ENCODE measurements at regions not wholly inside any gene's neighbourhood (a gene's known extent, or its start where the extent isn't known, plus 50 kb on each side); places are given as distances from the start of the nearest gene placed in this dataset.
"Not testable (repeated sequence)": the region's sequence is repeated elsewhere in the genome, so short reads cannot be mapped to it uniquely, and the experiment has no call there.

DNA sequence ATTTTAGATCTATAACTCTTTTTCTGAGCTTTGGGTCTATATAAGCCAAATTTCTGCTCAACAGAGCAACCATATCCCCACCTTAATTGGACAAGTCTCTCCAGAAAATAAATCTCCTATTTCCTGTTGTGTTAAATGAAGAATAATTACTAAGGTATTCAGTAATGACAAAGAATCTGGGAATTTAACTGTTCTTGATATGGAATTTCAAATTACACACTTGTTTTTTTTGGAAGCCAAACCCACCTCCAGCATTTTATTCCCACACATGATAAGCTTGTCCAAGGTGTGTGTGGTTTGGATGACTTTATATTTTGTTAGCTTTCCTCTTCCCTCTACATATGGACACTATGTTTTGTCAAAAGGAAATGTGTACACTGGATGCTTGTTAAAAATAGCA is 1313.2 kb upstream of the CDH18 start:
- not testable (repeated sequence) for DNase-seq (ENCODE audit: low read depth)

GRCh38 chr5:21274361-21274760 is 1286.4 kb upstream of the CDH18 start:
- not testable (repeated sequence) for H3K4me3 ChIP-seq (ENCODE audit: low read depth, low read length); DNase-seq (ENCODE audit: low read depth); H3K36me3 ChIP-seq (ENCODE audit: control insufficient read depth, insufficient read depth, low read length); H3K27me3 ChIP-seq (ENCODE audit: control insufficient read depth, insufficient read depth, low read length)

More for the DNA sequence above, 1313.2 kb upstream of the CDH18 start:
- H3K4me3 ChIP-seq (ENCODE audit: low read depth, low read length); H3K27me3 ChIP-seq (ENCODE audit: control insufficient read depth, insufficient read depth, low read length); H3K36me3 ChIP-seq (ENCODE audit: control insufficient read depth, insufficient read depth, low read length): not testable (repeated sequence)

GRCh38 chr5:21263361-21263760 is 1275.4 kb upstream of the CDH18 start:
- TF ChIP-seq, protein P1, sequence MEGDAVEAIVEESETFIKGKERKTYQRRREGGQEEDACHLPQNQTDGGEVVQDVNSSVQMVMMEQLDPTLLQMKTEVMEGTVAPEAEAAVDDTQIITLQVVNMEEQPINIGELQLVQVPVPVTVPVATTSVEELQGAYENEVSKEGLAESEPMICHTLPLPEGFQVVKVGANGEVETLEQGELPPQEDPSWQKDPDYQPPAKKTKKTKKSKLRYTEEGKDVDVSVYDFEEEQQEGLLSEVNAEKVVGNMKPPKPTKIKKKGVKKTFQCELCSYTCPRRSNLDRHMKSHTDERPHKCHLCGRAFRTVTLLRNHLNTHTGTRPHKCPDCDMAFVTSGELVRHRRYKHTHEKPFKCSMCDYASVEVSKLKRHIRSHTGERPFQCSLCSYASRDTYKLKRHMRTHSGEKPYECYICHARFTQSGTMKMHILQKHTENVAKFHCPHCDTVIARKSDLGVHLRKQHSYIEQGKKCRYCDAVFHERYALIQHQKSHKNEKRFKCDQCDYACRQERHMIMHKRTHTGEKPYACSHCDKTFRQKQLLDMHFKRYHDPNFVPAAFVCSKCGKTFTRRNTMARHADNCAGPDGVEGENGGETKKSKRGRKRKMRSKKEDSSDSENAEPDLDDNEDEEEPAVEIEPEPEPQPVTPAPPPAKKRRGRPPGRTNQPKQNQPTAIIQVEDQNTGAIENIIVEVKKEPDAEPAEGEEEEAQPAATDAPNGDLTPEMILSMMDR (IDR thresholded peaks at IDR 0.05; ENCODE audit: insufficient read depth, low read length, poor library complexity, severe bottlenecking): no peak
- Histone ChIP-seq H3K4me3 (ENCODE audit: low read depth, low read length) (no peak overlapping the region), H3K27me3 (ENCODE audit: control insufficient read depth, insufficient read depth, low read length) (no peaks in the 10 kb centered on the region), H3K36me3 (ENCODE audit: control insufficient read depth, insufficient read depth, low read length) (no peaks in the 10 kb centered on the region)
- no peak for DNase-seq (ENCODE audit: low read depth)

- H3K4me3 ChIP-seq (ENCODE audit: low read depth, low read length): no peak overlapping the region
- TF ChIP-seq, protein P1 (IDR thresholded peaks at IDR 0.05; ENCODE audit: insufficient read depth, low read length, poor library complexity, severe bottlenecking): no peak
- no peaks in the 10 kb centered on the region for H3K27me3 ChIP-seq (ENCODE audit: control insufficient read depth, insufficient read depth, low read length)
- H3K36me3 ChIP-seq (ENCODE audit: control insufficient read depth, insufficient read depth, low read length): no peaks in the 10 kb centered on the region
- no peak for DNase-seq (ENCODE audit: low read depth)
Observed at GRCh38 chr5:21254161-21254560, 1266.2 kb upstream of the CDH18 start.

GRCh38 chr5:21244982-21245381 is 1257.0 kb upstream of the CDH18 start:
- TF ChIP-seq, protein P1 (IDR thresholded peaks at IDR 0.05; ENCODE audit: insufficient read depth, low read length, poor library complexity, severe bottlenecking): no peak
- Histone ChIP-seq H3K36me3 (ENCODE audit: control insufficient read depth, insufficient read depth, low read length) (no peaks in the 10 kb centered on the region), H3K27me3 (ENCODE audit: control insufficient read depth, insufficient read depth, low read length) (no peaks in the 10 kb centered on the region), H3K4me3 (ENCODE audit: low read depth, low read length) (no peak overlapping the region)
- no peak for DNase-seq (ENCODE audit: low read depth)

DNA sequence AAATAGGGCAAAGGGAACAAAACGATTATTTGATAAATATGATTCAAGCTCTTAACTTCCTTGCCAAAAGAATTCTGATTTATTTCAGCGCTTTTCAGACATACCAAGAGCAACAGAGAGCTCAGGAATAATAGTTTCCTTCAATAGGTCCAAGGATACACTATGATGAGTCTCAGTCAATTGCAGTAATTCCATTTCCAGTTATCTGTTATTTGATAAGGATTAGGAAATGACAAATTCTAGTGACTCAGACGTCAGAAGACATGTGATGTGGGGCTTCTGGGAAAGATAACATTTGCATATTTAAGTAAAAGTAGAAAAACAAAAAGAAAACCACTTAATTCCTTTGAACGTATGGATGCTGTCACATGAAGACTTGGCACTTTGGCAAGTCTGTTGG is 1250.8 kb upstream of the CDH18 start:
- no peak for DNase-seq (ENCODE audit: low read depth)

DNA sequence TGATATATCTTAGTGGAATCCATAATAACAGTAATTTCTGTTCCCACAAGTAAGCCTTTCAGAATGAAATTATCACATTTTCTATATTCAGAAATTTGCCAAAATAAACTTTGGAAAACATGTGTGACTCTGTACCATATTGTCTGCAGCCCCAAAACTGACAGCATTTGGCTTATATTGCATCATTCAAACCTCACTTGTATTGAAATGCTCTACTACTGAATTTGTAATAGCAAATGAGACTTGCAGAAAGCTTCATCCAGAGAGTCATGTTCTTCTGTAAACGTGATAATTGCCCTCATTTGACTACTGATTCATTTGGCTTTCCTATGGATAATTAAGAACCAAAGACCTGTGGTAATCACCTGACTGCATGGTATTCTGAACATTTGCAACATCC is 1249.5 kb upstream of the CDH18 start:
- TF ChIP-seq, protein P1 (IDR thresholded peaks at IDR 0.05; ENCODE audit: insufficient read depth, low read length, poor library complexity, severe bottlenecking): no peak
- no peaks in the 10 kb centered on the region for H3K36me3 ChIP-seq (ENCODE audit: control insufficient read depth, insufficient read depth, low read length)
- H3K27me3 ChIP-seq (ENCODE audit: control insufficient read depth, insufficient read depth, low read length): no peaks in the 10 kb centered on the region
- H3K4me3 ChIP-seq (ENCODE audit: low read depth, low read length): no peak overlapping the region
- DNase-seq (ENCODE audit: low read depth): no peak

More for the DNA sequence above, 1250.8 kb upstream of the CDH18 start:
- no peaks in the 10 kb centered on the region for H3K27me3 ChIP-seq (ENCODE audit: control insufficient read depth, insufficient read depth, low read length)
- TF ChIP-seq, protein P1 (IDR thresholded peaks at IDR 0.05; ENCODE audit: insufficient read depth, low read length, poor library complexity, severe bottlenecking): no peak
- H3K4me3 ChIP-seq (ENCODE audit: low read depth, low read length): no peak overlapping the region
- no peaks in the 10 kb centered on the region for H3K36me3 ChIP-seq (ENCODE audit: control insufficient read depth, insufficient read depth, low read length)
